ENCODE measurements at regions not wholly inside any gene's neighbourhood (a gene's known extent, or its start where the extent isn't known, plus 50 kb on each side); places are given as distances from the start of the nearest gene placed in this dataset.
A peak's percentile ranks its signal among the peaks of the same experiment; 100 is the strongest.

DNA sequence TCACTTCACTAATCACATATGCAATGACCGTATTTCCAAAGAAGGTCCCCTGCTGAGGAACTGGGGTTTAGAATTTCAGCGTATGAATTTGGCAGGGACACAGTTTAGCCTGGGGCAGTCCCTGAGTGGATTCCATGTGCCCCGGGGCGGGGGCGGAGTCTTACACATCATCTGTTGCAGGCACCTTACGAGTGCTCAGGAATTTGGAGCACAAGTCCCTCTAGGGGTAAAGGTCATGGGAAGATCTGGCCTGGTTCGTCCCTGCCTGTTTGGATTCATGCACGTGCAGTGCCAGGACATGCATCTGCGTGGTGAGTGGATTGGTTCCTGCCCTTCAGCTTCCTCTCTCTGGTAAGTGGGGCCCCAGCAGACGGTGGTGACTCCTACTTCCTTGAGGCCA is 208.3 kb upstream of the C1orf174 start:
- Histone ChIP-seq H3K36me3 (ENCODE audit: insufficient read depth, low read length) (no peaks in the 10 kb centered on the region), H3K4me2 (ENCODE audit: insufficient read depth, low read length) (no peak overlapping the region), H3K79me2 (ENCODE audit: insufficient read depth, low read length) (no peaks in the 10 kb centered on the region), H4K20me1 (ENCODE audit: insufficient read depth, low read length) (no peaks in the 10 kb centered on the region), H2AFZ (ENCODE audit: low read length) (no peak overlapping the region), H3K4me3 (ENCODE audit: insufficient read depth, low read length) (no peak overlapping the region), H3K27ac (ENCODE audit: low read depth, low read length) (no peak overlapping the region), H3K9me3 (ENCODE audit: low read depth, low read length) (no peaks in the 10 kb centered on the region), H3K4me1 (ENCODE audit: insufficient read depth, low read length) (no peaks in the 10 kb centered on the region), H3K27me3 (ENCODE audit: insufficient read depth, low read length) (no peaks in the 10 kb centered on the region)
- DNase-seq (ENCODE audit: insufficient read length, low spot score, missing footprints) = peak; percentile 19
- TF ChIP-seq, protein P1, sequence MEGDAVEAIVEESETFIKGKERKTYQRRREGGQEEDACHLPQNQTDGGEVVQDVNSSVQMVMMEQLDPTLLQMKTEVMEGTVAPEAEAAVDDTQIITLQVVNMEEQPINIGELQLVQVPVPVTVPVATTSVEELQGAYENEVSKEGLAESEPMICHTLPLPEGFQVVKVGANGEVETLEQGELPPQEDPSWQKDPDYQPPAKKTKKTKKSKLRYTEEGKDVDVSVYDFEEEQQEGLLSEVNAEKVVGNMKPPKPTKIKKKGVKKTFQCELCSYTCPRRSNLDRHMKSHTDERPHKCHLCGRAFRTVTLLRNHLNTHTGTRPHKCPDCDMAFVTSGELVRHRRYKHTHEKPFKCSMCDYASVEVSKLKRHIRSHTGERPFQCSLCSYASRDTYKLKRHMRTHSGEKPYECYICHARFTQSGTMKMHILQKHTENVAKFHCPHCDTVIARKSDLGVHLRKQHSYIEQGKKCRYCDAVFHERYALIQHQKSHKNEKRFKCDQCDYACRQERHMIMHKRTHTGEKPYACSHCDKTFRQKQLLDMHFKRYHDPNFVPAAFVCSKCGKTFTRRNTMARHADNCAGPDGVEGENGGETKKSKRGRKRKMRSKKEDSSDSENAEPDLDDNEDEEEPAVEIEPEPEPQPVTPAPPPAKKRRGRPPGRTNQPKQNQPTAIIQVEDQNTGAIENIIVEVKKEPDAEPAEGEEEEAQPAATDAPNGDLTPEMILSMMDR (IDR thresholded peaks at IDR 0.05; ENCODE audit: extremely low read depth, low read depth, low read length) = no peak

DNA sequence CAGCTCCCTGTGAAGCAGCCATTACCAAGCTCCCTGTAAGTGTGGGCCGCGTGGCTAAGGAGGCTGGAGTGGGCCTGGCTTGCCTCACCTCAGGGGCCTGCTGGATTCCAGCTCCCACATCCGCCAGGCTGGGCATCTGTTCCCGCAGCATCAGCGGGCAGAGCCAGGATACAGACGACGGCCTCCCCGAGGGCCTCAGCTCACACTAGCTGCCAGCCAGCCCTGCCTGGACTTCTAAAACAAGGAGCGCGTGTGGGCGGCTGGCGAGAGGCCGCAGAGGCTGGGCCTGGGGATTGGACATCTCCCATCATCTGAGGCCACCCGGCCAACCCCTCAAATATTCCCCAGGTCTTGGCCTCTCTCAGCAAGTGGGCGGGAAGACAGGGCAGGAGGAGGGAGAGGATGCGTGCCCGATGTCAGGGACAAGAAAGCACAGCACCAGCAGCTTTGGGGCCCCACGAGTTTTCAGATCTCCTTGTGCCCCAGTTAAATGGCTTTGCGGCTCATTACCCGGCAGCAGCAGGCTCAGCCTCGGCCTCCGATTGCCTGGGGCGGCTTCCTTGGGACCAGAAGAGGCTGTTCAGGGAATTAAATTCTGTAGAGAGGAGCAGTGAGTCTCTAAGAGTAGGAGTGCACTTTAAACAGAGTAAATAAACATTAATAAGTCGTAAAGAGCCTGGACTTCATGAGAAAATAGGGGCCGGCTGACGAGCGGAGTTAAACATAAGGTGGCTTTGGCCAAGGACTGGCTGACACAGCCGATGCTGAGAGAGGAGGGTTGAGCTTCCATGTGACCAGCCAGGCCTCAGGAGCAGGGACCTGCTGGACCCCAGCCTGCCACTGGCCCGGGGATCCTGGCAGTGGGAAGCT is 208.9 kb upstream of the C1orf174 start:
- Histone ChIP-seq H3K9me3 (ENCODE audit: low read depth, low read length) (no peaks in the 10 kb centered on the region), H3K4me3 (ENCODE audit: insufficient read depth, low read length) (no peak overlapping the region), H4K20me1 (ENCODE audit: insufficient read depth, low read length) (no peaks in the 10 kb centered on the region), H3K4me2 (ENCODE audit: insufficient read depth, low read length) (no peak overlapping the region), H3K27me3 (ENCODE audit: insufficient read depth, low read length) (no peaks in the 10 kb centered on the region), H2AFZ (ENCODE audit: low read length) (no peak overlapping the region), H3K27ac (ENCODE audit: low read depth, low read length) (no peak overlapping the region), H3K36me3 (ENCODE audit: insufficient read depth, low read length) (no peaks in the 10 kb centered on the region), H3K79me2 (ENCODE audit: insufficient read depth, low read length) (no peaks in the 10 kb centered on the region), H3K4me1 (ENCODE audit: insufficient read depth, low read length) (no peaks in the 10 kb centered on the region)
- DNase-seq (ENCODE audit: insufficient read length, low spot score, missing footprints) = peak; percentile 65
- TF ChIP-seq, protein P1 (IDR thresholded peaks at IDR 0.05; ENCODE audit: extremely low read depth, low read depth, low read length) = no peak

DNA sequence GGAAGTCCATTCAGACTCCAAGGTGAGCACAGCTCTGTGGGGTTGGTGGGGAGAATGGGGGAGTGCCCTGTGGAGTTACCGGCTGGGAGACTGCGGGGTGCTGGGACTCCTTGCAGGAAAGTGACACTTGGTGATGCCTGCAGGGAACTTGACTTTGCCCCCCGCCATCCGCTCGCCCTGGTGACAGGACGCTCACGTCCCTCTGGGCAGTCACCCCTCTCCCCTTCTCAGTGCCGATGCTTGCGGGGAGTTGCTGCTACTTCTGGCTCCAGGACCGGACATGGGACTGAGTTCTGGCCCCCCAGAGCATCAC is 209.5 kb upstream of the C1orf174 start:
- no peaks in the 10 kb centered on the region for H3K9me3 ChIP-seq (ENCODE audit: low read depth, low read length)
- no peaks in the 10 kb centered on the region for H3K27me3 ChIP-seq (ENCODE audit: insufficient read depth, low read length)
- no peak overlapping the region for H3K27ac ChIP-seq (ENCODE audit: low read depth, low read length)
- H3K79me2 ChIP-seq (ENCODE audit: insufficient read depth, low read length) = no peaks in the 10 kb centered on the region
- H4K20me1 ChIP-seq (ENCODE audit: insufficient read depth, low read length) = no peaks in the 10 kb centered on the region
- DNase-seq (ENCODE audit: insufficient read length, low spot score, missing footprints) = no peak
- H2AFZ ChIP-seq (ENCODE audit: low read length) = no peak overlapping the region
- no peak overlapping the region for H3K4me2 ChIP-seq (ENCODE audit: insufficient read depth, low read length)
- H3K4me3 ChIP-seq (ENCODE audit: insufficient read depth, low read length) = no peak overlapping the region
- no peaks in the 10 kb centered on the region for H3K4me1 ChIP-seq (ENCODE audit: insufficient read depth, low read length)
- no peaks in the 10 kb centered on the region for H3K36me3 ChIP-seq (ENCODE audit: insufficient read depth, low read length)
- TF ChIP-seq, protein P1 (IDR thresholded peaks at IDR 0.05; ENCODE audit: extremely low read depth, low read depth, low read length) = no peak

DNA sequence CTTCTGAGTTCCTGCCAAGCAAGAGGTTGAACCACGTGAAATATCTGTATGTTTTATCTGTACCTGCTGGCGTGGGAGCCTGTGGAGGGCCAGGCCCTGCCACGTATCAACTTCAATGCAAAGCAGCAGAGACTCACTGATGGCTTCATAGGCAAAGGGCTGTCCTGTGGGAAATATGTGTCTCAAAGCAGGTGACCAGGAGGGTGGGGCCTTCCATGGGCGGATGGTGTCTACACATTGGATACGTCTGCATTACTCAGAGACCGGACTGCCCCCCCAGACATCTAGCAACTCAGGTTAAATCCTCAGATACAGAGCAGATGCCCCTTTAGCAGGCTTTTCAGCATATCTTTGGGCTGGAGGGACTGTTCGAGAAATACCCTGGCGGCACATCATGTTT is 210.8 kb upstream of the C1orf174 start:
- no peaks in the 10 kb centered on the region for H3K36me3 ChIP-seq (ENCODE audit: insufficient read depth, low read length)
- no peak overlapping the region for H3K4me3 ChIP-seq (ENCODE audit: insufficient read depth, low read length)
- H3K27ac ChIP-seq (ENCODE audit: low read depth, low read length) = no peak overlapping the region
- TF ChIP-seq, protein P1 (IDR thresholded peaks at IDR 0.05; ENCODE audit: extremely low read depth, low read depth, low read length) = no peak
- H3K27me3 ChIP-seq (ENCODE audit: insufficient read depth, low read length) = no peaks in the 10 kb centered on the region
- no peak overlapping the region for H3K4me2 ChIP-seq (ENCODE audit: insufficient read depth, low read length)
- H3K9me3 ChIP-seq (ENCODE audit: low read depth, low read length) = no peaks in the 10 kb centered on the region
- H2AFZ ChIP-seq (ENCODE audit: low read length) = no peak overlapping the region
- no peaks in the 10 kb centered on the region for H3K4me1 ChIP-seq (ENCODE audit: insufficient read depth, low read length)
- no peaks in the 10 kb centered on the region for H4K20me1 ChIP-seq (ENCODE audit: insufficient read depth, low read length)
- DNase-seq (ENCODE audit: insufficient read length, low spot score, missing footprints) = no peak
- H3K79me2 ChIP-seq (ENCODE audit: insufficient read depth, low read length) = no peaks in the 10 kb centered on the region

Measured in osteoblast (primary cell).